ENCODE measurements at regions not wholly inside any gene's neighbourhood (a gene's known extent, or its start where the extent isn't known, plus 50 kb on each side); places are given as distances from the start of the nearest gene placed in this dataset.
"Not testable (repeated sequence)": the region's sequence is repeated elsewhere in the genome, so short reads cannot be mapped to it uniquely, and the experiment has no call there.

- intact Hi-C loops (cut with DNase I), result no loop called here
- ATAC-seq, result no peak
- DNase-seq (ENCODE audit: missing footprints), result no peak
Observed at GRCh38 chr4:60443068-60443467, 757.1 kb upstream of the ADGRL3 start.

GRCh38 chr4:60443796-60444195, 756.3 kb upstream of the ADGRL3 start:
- DNase-seq (ENCODE audit: missing footprints) (no peak), ATAC-seq (no peak)
- intact Hi-C loops (cut with DNase I), result no loop called here

GRCh38 chr4:60450054-60450453, 750.1 kb upstream of the ADGRL3 start:
- no peak for ATAC-seq
- intact Hi-C loops (cut with DNase I), result no loop called here
- DNase-seq (ENCODE audit: missing footprints), result no peak

GRCh38 chr4:60452266-60452665, 747.9 kb upstream of the ADGRL3 start:
- ATAC-seq (no peak), DNase-seq (ENCODE audit: missing footprints) (no peak)
- intact Hi-C loops (cut with DNase I), result no loop called here

- DNase-seq (ENCODE audit: missing footprints) (no peak), ATAC-seq (no peak)
- intact Hi-C loops (cut with DNase I), result no loop called here
Observed at GRCh38 chr4:60455380-60455779, 744.7 kb upstream of the ADGRL3 start.

- intact Hi-C loops (cut with DNase I), result no loop called here
Observed at GRCh38 chr4:60461551-60461950, 738.6 kb upstream of the ADGRL3 start.

GRCh38 chr4:60463857-60464502, 736.1 kb upstream of the ADGRL3 start:
- intact Hi-C loops (cut with DNase I), result no loop called here
- ATAC-seq (no peak), DNase-seq (ENCODE audit: missing footprints) (no peak)

More at GRCh38 chr4:60461551-60461950, 738.6 kb upstream of the ADGRL3 start:
- DNase-seq (ENCODE audit: missing footprints), result no peak
- ATAC-seq, result no peak

- ATAC-seq (no peak), DNase-seq (ENCODE audit: missing footprints) (no peak)
- intact Hi-C loops (cut with DNase I), result no loop called here
Observed at GRCh38 chr4:60482921-60483351, 717.2 kb upstream of the ADGRL3 start.

- ATAC-seq, result no peak
- intact Hi-C loops (cut with DNase I), result no loop called here
Observed at GRCh38 chr4:60485276-60485675, 714.9 kb upstream of the ADGRL3 start.

GRCh38 chr4:60487118-60487761, 712.9 kb upstream of the ADGRL3 start:
- DNase-seq (ENCODE audit: missing footprints); intact Hi-C loops (cut with DNase I); ATAC-seq: not testable (repeated sequence)

More at GRCh38 chr4:60485276-60485675, 714.9 kb upstream of the ADGRL3 start:
- no peak for DNase-seq (ENCODE audit: missing footprints)

- ATAC-seq, result no peak
- intact Hi-C loops (cut with DNase I), result no loop called here
- DNase-seq (ENCODE audit: missing footprints), result no peak
Observed at GRCh38 chr4:60500810-60501209, 699.3 kb upstream of the ADGRL3 start.

GRCh38 chr4:60502733-60503132, 697.4 kb upstream of the ADGRL3 start:
- intact Hi-C loops (cut with DNase I), result no loop called here
- DNase-seq (ENCODE audit: missing footprints) (no peak), ATAC-seq (no peak)

GRCh38 chr4:60506061-60506460, 694.1 kb upstream of the ADGRL3 start:
- no peak for DNase-seq (ENCODE audit: missing footprints)
- intact Hi-C loops (cut with DNase I), result no loop called here
- no peak for ATAC-seq

GRCh38 chr4:60522265-60522664, 677.9 kb upstream of the ADGRL3 start:
- DNase-seq (ENCODE audit: missing footprints) (no peak), ATAC-seq (no peak)
- intact Hi-C loops (cut with DNase I), result no loop called here

GRCh38 chr4:60531776-60532379, 668.2 kb upstream of the ADGRL3 start:
- DNase-seq (ENCODE audit: missing footprints) (no peak), ATAC-seq (no peak)
- intact Hi-C loops (cut with DNase I), result no loop called here

- intact Hi-C loops (cut with DNase I), result no loop called here
- ATAC-seq (no peak), DNase-seq (ENCODE audit: missing footprints) (no peak)
Observed at GRCh38 chr4:60544981-60545380, 655.1 kb upstream of the ADGRL3 start.

GRCh38 chr4:60562334-60562733, 637.8 kb upstream of the ADGRL3 start:
- intact Hi-C loops (cut with DNase I), result no loop called here
- ATAC-seq (no peak), DNase-seq (ENCODE audit: missing footprints) (no peak)

GRCh38 chr4:60565558-60565957, 634.6 kb upstream of the ADGRL3 start:
- ATAC-seq, result no peak
- intact Hi-C loops (cut with DNase I), result no loop called here

GRCh38 chr4:60575336-60575735, 624.8 kb upstream of the ADGRL3 start:
- intact Hi-C loops (cut with DNase I), result no loop called here
- ATAC-seq (no peak), DNase-seq (ENCODE audit: missing footprints) (no peak)

More at GRCh38 chr4:60565558-60565957, 634.6 kb upstream of the ADGRL3 start:
- DNase-seq (ENCODE audit: missing footprints), result no peak

GRCh38 chr4:60579335-60579734, 620.8 kb upstream of the ADGRL3 start:
- DNase-seq (ENCODE audit: missing footprints) (no peak), ATAC-seq (no peak)
- intact Hi-C loops (cut with DNase I), result no loop called here

All from Right ventricle myocardium inferior (tissue), 1 donor.